ENCODE measurements at regions not wholly inside any gene's neighbourhood (a gene's known extent, or its start where the extent isn't known, plus 50 kb on each side); places are given as distances from the start of the nearest gene placed in this dataset.

DNA sequence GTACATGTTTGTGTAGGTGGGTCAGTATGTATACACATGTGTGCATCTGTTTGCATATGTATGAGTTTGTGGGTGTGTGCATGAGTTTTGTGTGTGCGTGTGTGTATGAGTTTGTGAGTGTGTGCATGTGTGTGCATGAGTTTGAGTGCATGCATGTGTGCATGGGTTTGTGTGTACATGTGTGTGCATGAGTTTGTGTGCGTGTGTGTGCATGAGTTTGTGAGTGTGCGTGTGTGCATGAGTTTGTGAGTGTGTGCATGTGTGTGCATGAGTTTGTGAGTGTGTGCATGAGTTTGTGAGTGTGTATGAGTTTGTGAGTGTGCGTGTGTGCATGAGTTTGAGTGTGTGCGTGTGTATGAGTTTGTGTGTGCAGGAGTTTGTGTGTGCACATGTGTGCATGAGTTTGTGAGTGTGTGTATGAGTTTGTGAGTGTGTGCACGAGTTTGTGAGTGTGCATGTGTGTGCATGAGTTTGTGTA lies 61.5 kb downstream of the FZD10 start:
- intact Hi-C loops (cut with DNase I; ENCODE audit: low total_unique reads): no loop called here

DNA sequence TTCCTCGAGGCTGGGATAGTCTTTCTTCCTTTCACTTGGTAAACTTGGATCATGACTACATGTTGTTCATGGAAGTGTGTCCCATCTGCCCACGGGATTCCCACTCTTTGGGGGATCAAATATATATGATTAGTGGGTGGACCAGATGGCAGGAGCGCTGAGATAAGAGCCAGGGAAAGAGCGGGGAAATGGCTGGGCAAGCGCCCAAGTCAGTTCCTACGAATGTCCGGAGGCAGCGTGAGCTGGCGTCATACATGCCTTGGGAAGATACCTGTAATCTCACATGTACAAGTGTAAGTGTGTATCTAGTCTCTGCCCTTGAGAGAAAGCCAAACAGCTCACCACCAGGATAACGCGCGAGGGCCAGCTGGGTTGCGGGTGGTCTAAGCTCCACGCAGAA lies 62.3 kb downstream of the FZD10 start:
- TF ChIP-seq POLR2AphosphoS5 (IDR thresholded peaks at IDR 0.05): no peak
- no peaks in the 10 kb centered on the region for H3K4me1 ChIP-seq

More for the DNA sequence above, 61.5 kb downstream of the FZD10 start:
- Histone ChIP-seq H3K4me3 (no peak overlapping the region), H3K9me3 (peaks cover 0 to 3% of the 10 kb centered on the region in 2 donors), H3K27ac (no peak overlapping the region), H3K36me3 (no peaks in the 10 kb centered on the region), H3K4me1 (no peaks in the 10 kb centered on the region), H3K27me3 (peaks cover 0 to 15% of the 10 kb centered on the region in 2 donors)
- TF ChIP-seq POLR2AphosphoS5 (IDR thresholded peaks at IDR 0.05) (no peak), POLR2A (IDR thresholded peaks at IDR 0.05) (no peak)
- TF ChIP-seq, protein P1, sequence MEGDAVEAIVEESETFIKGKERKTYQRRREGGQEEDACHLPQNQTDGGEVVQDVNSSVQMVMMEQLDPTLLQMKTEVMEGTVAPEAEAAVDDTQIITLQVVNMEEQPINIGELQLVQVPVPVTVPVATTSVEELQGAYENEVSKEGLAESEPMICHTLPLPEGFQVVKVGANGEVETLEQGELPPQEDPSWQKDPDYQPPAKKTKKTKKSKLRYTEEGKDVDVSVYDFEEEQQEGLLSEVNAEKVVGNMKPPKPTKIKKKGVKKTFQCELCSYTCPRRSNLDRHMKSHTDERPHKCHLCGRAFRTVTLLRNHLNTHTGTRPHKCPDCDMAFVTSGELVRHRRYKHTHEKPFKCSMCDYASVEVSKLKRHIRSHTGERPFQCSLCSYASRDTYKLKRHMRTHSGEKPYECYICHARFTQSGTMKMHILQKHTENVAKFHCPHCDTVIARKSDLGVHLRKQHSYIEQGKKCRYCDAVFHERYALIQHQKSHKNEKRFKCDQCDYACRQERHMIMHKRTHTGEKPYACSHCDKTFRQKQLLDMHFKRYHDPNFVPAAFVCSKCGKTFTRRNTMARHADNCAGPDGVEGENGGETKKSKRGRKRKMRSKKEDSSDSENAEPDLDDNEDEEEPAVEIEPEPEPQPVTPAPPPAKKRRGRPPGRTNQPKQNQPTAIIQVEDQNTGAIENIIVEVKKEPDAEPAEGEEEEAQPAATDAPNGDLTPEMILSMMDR (IDR thresholded peaks at IDR 0.05): no peak
- no peak for DNase-seq (ENCODE audit: low spot score in 2 of 2)

DNA sequence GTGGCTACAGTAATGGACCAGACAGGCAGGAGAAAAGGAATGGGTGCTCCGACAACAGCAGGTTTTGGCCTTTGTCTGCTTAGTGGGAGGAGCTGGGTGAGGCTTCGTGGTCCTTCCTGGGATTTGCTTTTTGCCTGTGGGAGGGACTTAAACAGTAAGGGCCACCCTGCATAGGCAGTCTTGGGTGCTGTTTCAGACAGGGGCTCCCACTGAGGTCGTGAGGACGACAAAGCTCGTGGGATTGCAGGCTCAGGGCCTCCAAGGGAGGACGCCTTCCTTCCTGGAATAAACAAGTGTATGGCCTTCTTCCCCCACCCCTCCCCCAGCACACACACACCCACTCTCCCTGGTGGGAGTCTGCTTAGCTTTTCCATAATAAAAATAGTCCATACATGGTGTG lies 63.1 kb downstream of the FZD10 start:
- intact Hi-C loops (cut with DNase I; ENCODE audit: low total_unique reads): loop anchor here (5.0 kb wide), 1 partner anchor 438 kb away; no protein-coding TSS in a partner anchor
- H3K9me3 ChIP-seq: peaks cover 0 to 3% of the 10 kb centered on the region in 2 donors
- TF ChIP-seq POLR2A (IDR thresholded peaks at IDR 0.05) (no peak), POLR2AphosphoS5 (IDR thresholded peaks at IDR 0.05) (no peak)
- TF ChIP-seq, protein P1 (IDR thresholded peaks at IDR 0.05): no peak
- H3K36me3 ChIP-seq: no peaks in the 10 kb centered on the region
- no peak overlapping the region for H3K27ac ChIP-seq
- H3K4me3 ChIP-seq: no peak overlapping the region
- no peak for DNase-seq (ENCODE audit: low spot score in 2 of 2)
- no peaks in the 10 kb centered on the region for H3K4me1 ChIP-seq
- peaks cover 0 to 15% of the 10 kb centered on the region in 2 donors for H3K27me3 ChIP-seq

More for the DNA sequence above, 62.3 kb downstream of the FZD10 start:
- no peak overlapping the region for H3K27ac ChIP-seq
- H3K4me3 ChIP-seq: no peak overlapping the region
- H3K36me3 ChIP-seq: no peaks in the 10 kb centered on the region
- intact Hi-C loops (cut with DNase I; ENCODE audit: low total_unique reads): loop anchor here (5.0 kb wide), 1 partner anchor 437 kb away; no protein-coding TSS in a partner anchor
- DNase-seq (ENCODE audit: low spot score in 2 of 2): no peak
- H3K27me3 ChIP-seq: peaks cover 0 to 15% of the 10 kb centered on the region in 2 donors
- peaks cover 0 to 3% of the 10 kb centered on the region in 2 donors for H3K9me3 ChIP-seq

DNA sequence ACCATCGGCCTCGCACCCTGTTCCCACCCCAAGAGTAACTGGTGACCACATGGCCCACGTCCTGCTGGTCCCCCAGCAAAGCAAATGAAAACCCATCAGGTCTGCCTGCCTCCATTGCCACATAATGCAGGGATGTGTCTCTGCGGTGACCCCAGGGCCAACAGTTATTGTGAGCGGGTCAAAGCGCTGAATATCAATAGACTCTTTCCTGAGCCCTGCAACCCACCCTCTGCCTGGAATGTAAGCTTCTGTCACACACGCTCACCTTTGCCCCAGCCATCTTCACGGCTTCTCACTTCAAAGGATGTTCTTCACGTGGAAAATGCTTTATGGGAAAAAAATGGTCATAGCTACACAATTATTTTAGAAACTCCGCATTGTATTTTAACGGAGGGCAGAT lies 63.9 kb downstream of the FZD10 start:
- no peak for DNase-seq (ENCODE audit: low spot score in 2 of 2)
- Histone ChIP-seq H3K4me3 (no peak overlapping the region), H3K4me1 (no peaks in the 10 kb centered on the region), H3K27me3 (peaks cover 0 to 15% of the 10 kb centered on the region in 2 donors), H3K36me3 (no peaks in the 10 kb centered on the region), H3K9me3 (peaks cover 0 to 3% of the 10 kb centered on the region in 2 donors), H3K27ac (peak overlapping the region in 1 of 2 donors; percentile 10)
- TF ChIP-seq, protein P1 (IDR thresholded peaks at IDR 0.05): no peak
- TF ChIP-seq POLR2AphosphoS5 (IDR thresholded peaks at IDR 0.05): no peak
- no peak for TF ChIP-seq POLR2A (IDR thresholded peaks at IDR 0.05)
- intact Hi-C loops (cut with DNase I; ENCODE audit: low total_unique reads): loop anchor here (5.0 kb wide), 1 partner anchor 439 kb away; no protein-coding TSS in a partner anchor

DNA sequence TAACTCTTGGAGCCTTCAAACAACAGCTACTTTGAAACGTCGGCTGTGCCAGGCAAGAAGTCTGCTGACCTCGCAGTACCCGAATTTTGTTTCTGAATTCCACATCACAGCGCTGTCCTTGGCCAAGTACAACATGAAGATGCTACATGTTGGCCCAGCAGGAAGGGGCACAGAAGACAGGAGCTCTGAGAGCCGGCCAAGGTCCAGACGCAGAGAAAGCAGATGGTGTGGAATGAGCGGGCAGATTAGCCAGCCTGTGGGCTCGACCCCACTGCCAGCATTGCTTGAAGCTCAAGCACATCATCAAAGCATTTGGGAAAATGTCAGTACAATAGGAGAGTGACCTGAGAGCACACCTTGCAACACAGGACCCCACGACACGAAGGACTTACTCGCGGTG lies 64.5 kb downstream of the FZD10 start:
- H3K36me3 ChIP-seq: no peaks in the 10 kb centered on the region
- H3K4me1 ChIP-seq: no peaks in the 10 kb centered on the region
- intact Hi-C loops (cut with DNase I; ENCODE audit: low total_unique reads): loop anchor here (5.0 kb wide), 1 partner anchor 439 kb away; no protein-coding TSS in a partner anchor
- H3K27me3 ChIP-seq: peaks cover 0 to 13% of the 10 kb centered on the region in 2 donors
- H3K27ac ChIP-seq: peak overlapping the region; percentile 10 to 14
- no peak overlapping the region for H3K4me3 ChIP-seq
- H3K9me3 ChIP-seq: peaks cover 0 to 3% of the 10 kb centered on the region in 2 donors
- DNase-seq (ENCODE audit: low spot score in 2 of 2): peak in 1 of 2 donors; percentile 34
- TF ChIP-seq, protein P1 (IDR thresholded peaks at IDR 0.05): no peak
- TF ChIP-seq POLR2A (IDR thresholded peaks at IDR 0.05): no peak

Measured in breast epithelium (tissue), 4 donors.